K562 (cell line): ENCODE measurements at regions not wholly inside any gene's neighbourhood (a gene's known extent, or its start where the extent isn't known, plus 50 kb on each side); places are given as distances from the start of the nearest gene placed in this dataset.

ENCODE experiments used
- CBFB ChIP-seq: sonication (generic); formaldehyde crosslinking; IDR thresholded peaks from 2 replicates; pipeline ENCODE4 v1.4.0; 2020; ENCODE audit warnings: mild to moderate bottlenecking, missing genetic modification reagents
- CREB1 ChIP-seq, 2 experiments: sonication (generic) in 1 of 2; formaldehyde crosslinking in 1 of 2; IDR thresholded peaks; 2 replicates each; pipeline versions ENCODE4 v1.6.1 to v1.8.0; 2012 to 2022; ENCODE audit warnings: inconsistent platforms in 1 of 2, mild to moderate bottlenecking in 1 of 2, missing genetic modification reagents in 1 of 2, moderate library complexity in 1 of 2
- NFIX ChIP-seq: fragments of 250-450 bp; sonication (Bioruptor Pico); IDR thresholded peaks from 2 replicates; pipeline ENCODE4 v1.4.0; 2020; ENCODE audit warnings: low read depth, mild to moderate bottlenecking, moderate library complexity
- PTBP1 ChIP-seq: fragments of 200-400 bp; formaldehyde crosslinking; IDR thresholded peaks from 2 replicates; pipeline ENCODE4 v1.6.1; 2017; ENCODE audit warnings: low read depth, low read length
- SOX6 ChIP-seq: fragments of 450-650 bp; IDR thresholded peaks from 2 replicates; pipeline ENCODE4 v1.6.1; 2014; ENCODE audit warnings: mild to moderate bottlenecking
- TBL1XR1 ChIP-seq, 2 experiments: IDR thresholded peaks; 2 replicates each; pipeline ENCODE4 v1.6.1; 2012; ENCODE audit warnings: improper control_type of control experiment in 2 of 2, low read length in 2 of 2, mild to moderate bottlenecking in 1 of 2
- ZNF232 ChIP-seq: sonication (generic); formaldehyde crosslinking; IDR thresholded peaks from 2 replicates; pipeline ENCODE4 v1.8.0; 2022; ENCODE audit warnings: mild to moderate bottlenecking, missing genetic modification reagents

GRCh38 chr10:78437407-78437768 is 403.7 kb downstream of the RPS24 start:
- no peak for TF ChIP-seq NFIX (CRISPR knock-in tag)
- TF ChIP-seq PTBP1, result no peak
- no peak for TF ChIP-seq ZNF232 (CRISPR knock-in tag)
- no peak for TF ChIP-seq CREB1 (IDR thresholded peaks at IDR 0.05)
- no peak for TF ChIP-seq CREB1 (CRISPR knock-in tag; IDR thresholded peaks at IDR 0.05)
- no peak for TF ChIP-seq CBFB
- TF ChIP-seq TBL1XR1 (IDR thresholded peaks at IDR 0.05; ENCODE audit: low read length in 2 of 2), result no peak
- no peak for TF ChIP-seq SOX6
